ENCODE measurements at regions not wholly inside any gene's neighbourhood (a gene's known extent, or its start where the extent isn't known, plus 50 kb on each side); places are given as distances from the start of the nearest gene placed in this dataset.

DNA sequence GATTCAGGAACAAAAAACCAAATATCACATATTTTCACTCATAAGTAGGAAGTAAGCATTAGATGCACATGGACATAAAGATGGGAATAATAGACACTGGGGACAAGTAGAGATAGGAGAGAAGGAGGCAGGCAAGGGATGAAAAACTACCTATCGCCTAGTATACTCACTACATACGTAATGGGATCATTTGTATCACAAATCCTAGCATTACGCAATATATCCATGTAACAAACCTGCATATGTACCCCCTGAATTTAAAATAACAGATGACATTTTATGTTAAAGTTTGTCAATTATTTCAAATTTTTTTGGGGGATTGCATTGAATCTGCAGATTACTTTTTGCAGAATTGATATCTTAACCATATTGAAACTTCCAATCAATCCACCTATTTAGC is 660.5 kb upstream of the MAN1A1 start:
- intact Hi-C loops (cut with DNase I) = no loop called here
- no peak overlapping the region for H3K4me3 ChIP-seq
- no peaks in the 10 kb centered on the region for H3K36me3 ChIP-seq (replicated peaks in 1 of 2; ENCODE audit: insufficient read depth in 1 of 2, low read depth in 2 of 2)
- H3K27ac ChIP-seq = no peak overlapping the region
- H3K9me3 ChIP-seq = no peaks in the 10 kb centered on the region
- H3K4me1 ChIP-seq = no peaks in the 10 kb centered on the region
- no peak for ATAC-seq
- TF ChIP-seq, protein P1, sequence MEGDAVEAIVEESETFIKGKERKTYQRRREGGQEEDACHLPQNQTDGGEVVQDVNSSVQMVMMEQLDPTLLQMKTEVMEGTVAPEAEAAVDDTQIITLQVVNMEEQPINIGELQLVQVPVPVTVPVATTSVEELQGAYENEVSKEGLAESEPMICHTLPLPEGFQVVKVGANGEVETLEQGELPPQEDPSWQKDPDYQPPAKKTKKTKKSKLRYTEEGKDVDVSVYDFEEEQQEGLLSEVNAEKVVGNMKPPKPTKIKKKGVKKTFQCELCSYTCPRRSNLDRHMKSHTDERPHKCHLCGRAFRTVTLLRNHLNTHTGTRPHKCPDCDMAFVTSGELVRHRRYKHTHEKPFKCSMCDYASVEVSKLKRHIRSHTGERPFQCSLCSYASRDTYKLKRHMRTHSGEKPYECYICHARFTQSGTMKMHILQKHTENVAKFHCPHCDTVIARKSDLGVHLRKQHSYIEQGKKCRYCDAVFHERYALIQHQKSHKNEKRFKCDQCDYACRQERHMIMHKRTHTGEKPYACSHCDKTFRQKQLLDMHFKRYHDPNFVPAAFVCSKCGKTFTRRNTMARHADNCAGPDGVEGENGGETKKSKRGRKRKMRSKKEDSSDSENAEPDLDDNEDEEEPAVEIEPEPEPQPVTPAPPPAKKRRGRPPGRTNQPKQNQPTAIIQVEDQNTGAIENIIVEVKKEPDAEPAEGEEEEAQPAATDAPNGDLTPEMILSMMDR (IDR thresholded peaks at IDR 0.05) = no peak
- no peak for TF ChIP-seq POLR2A (IDR thresholded peaks at IDR 0.05)
- WGBS, 2 donors = 92 to 96% methylated on average over 3 of the region's 3 CpGs
- DNase-seq = no peak
- H3K27me3 ChIP-seq = no peaks in the 10 kb centered on the region

DNA sequence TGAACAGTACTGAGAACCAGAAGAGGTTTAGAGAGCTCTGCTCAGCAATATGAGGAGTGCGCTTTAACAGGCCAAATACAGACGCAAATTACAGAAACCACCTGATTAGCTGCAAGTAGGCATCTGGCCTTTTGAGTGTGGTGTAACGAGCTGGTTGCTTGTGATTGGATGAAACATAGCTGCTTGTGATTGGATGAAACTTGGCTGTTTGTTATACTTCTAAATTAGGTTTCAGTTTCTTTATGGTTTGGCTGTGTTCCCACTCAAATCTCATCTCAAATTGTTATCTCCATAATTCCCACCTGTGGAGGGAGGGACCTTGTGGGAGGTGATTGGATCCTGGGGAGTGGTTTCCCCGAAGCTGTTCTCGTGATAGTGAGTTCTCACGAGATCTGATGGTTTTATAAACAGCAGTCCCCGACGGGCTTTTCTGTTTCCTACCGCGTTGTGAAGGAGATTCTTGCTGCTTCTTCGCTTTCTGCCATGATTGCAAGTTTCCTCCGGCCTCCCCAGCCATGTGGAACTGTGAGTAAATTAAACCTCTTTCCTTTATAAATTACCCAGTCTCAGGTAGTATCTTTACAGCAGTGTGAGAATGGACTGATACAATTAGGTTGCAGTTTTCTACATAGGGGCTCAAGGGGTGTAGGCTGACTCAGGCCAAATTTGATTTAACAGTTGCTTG is 655.9 kb upstream of the MAN1A1 start:
- no peaks in the 10 kb centered on the region for H3K9me3 ChIP-seq
- intact Hi-C loops (cut with DNase I) = no loop called here
- TF ChIP-seq, protein P1 (IDR thresholded peaks at IDR 0.05) = no peak
- no peak for TF ChIP-seq POLR2A (IDR thresholded peaks at IDR 0.05)
- H3K4me1 ChIP-seq = no peaks in the 10 kb centered on the region
- DNase-seq (no peak), ATAC-seq (no peak)
- no peak overlapping the region for H3K4me3 ChIP-seq
- no peaks in the 10 kb centered on the region for H3K36me3 ChIP-seq (replicated peaks in 1 of 2; ENCODE audit: insufficient read depth in 1 of 2, low read depth in 2 of 2)
- no peaks in the 10 kb centered on the region for H3K27me3 ChIP-seq
- WGBS, 2 donors = 86 to 91% methylated on average over 12 of the region's 12 CpGs
- no peak overlapping the region for H3K27ac ChIP-seq

DNA sequence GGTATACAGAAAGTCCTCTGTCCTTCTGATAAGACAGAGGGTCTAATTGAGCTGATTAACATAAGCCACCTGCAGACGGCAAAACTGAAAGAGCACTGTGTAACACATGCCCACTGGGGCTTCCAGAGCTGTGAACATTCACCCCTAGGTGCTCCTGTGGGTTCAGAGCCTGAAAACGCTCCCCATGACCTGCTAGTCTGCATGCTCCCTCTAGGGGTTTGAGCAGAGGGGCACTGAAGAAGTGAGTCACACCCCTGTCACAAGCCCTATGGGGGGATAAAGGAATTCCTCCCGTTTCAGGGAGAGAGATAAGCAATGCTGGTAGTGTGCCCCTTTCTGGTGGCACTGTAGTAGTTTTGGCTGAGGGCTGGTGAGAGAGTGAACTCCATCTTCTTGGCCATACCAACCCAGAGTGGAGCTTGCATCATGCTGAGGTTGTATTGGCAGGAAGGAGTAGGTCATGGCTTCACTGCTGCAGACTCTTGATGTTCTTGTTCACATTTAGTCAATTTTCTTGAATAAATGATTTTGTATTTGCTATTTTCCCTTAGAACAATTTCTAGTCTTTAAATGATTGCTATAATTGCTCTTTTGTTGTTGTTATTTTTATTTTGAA is 637.5 kb upstream of the MAN1A1 start:
- Histone ChIP-seq H3K4me3 (no peak overlapping the region), H3K9me3 (no peaks in the 10 kb centered on the region), H3K27me3 (no peaks in the 10 kb centered on the region), H3K27ac (no peak overlapping the region), H3K36me3 (replicated peaks in 1 of 2; ENCODE audit: insufficient read depth in 1 of 2, low read depth in 2 of 2) (no peaks in the 10 kb centered on the region), H3K4me1 (no peaks in the 10 kb centered on the region)
- intact Hi-C loops (cut with DNase I) = no loop called here
- ATAC-seq (no peak), DNase-seq (no peak)
- 64 to 68% methylated on average over 3 of the region's 3 CpGs for WGBS, 2 donors
- TF ChIP-seq POLR2A (IDR thresholded peaks at IDR 0.05) = no peak
- TF ChIP-seq, protein P1 (IDR thresholded peaks at IDR 0.05) = no peak

GRCh38 chr6:119985952-119986736 is 636.6 kb upstream of the MAN1A1 start:
- no peak for DNase-seq
- no peak for ATAC-seq
- intact Hi-C loops (cut with DNase I) = no loop called here
- Histone ChIP-seq H3K4me3 (no peak overlapping the region), H3K27ac (no peak overlapping the region), H3K27me3 (no peaks in the 10 kb centered on the region), H3K36me3 (replicated peaks in 1 of 2; ENCODE audit: insufficient read depth in 1 of 2, low read depth in 2 of 2) (no peaks in the 10 kb centered on the region), H3K9me3 (no peaks in the 10 kb centered on the region), H3K4me1 (no peaks in the 10 kb centered on the region)
- 89 to 96% methylated on average over 4 of the region's 4 CpGs for WGBS, 2 donors
- TF ChIP-seq, protein P1 (IDR thresholded peaks at IDR 0.05) = no peak
- no peak for TF ChIP-seq POLR2A (IDR thresholded peaks at IDR 0.05)

Measured in body of pancreas (tissue), 4 donors.